DOHH2 (cell line): ENCODE measurements at regions not wholly inside any gene's neighbourhood (a gene's known extent, or its start where the extent isn't known, plus 50 kb on each side); places are given as distances from the start of the nearest gene placed in this dataset.

Experiments
- EZH2phosphoT487 ChIP-seq: fragments of 200-600 bp; sonication (generic); IDR thresholded peaks from 2 replicates; pipeline ENCODE4 v1.6.1; 2017; ENCODE audit warnings: borderline replicate concordance, mild to moderate bottlenecking, antibody characterized with exemption, low read length, moderate library complexity, mixed read lengths
- TF ChIP-seq, protein P1 (sequence below): fragments of 200-600 bp; sonication (generic); IDR thresholded peaks from one replicate; pipeline ENCODE4 v1.5.1; 2014; ENCODE audit warnings: antibody characterized with exemption, mild to moderate bottlenecking, low read depth, low read length; ENCODE audit not compliant: poor library complexity, severe bottlenecking

DNA sequence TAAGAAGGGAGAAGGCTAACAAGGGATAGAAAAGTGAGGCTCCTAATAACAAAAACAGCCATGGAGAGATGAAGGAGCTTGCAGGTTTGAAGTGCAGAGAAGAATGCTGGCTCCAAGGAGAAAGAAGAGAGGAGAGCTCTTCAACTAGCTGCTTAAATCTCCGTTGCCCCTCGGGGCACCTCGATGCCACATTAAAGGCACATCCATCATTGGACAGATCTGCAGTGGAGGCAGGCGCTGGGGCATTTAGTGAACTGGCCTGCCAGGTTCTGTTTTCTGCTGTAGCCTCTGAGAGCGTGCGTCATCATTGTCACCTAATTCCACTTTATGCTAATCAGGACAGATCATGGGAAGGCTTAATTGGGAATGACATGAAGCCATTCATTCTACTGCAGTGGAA, 1426.2 kb upstream of the WWC1 start:
- TF ChIP-seq, protein P1, sequence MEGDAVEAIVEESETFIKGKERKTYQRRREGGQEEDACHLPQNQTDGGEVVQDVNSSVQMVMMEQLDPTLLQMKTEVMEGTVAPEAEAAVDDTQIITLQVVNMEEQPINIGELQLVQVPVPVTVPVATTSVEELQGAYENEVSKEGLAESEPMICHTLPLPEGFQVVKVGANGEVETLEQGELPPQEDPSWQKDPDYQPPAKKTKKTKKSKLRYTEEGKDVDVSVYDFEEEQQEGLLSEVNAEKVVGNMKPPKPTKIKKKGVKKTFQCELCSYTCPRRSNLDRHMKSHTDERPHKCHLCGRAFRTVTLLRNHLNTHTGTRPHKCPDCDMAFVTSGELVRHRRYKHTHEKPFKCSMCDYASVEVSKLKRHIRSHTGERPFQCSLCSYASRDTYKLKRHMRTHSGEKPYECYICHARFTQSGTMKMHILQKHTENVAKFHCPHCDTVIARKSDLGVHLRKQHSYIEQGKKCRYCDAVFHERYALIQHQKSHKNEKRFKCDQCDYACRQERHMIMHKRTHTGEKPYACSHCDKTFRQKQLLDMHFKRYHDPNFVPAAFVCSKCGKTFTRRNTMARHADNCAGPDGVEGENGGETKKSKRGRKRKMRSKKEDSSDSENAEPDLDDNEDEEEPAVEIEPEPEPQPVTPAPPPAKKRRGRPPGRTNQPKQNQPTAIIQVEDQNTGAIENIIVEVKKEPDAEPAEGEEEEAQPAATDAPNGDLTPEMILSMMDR, result no peak
- no peak for TF ChIP-seq EZH2phosphoT487
